OCI-LY3 (cell line): ENCODE measurements at regions not wholly inside any gene's neighbourhood (a gene's known extent, or its start where the extent isn't known, plus 50 kb on each side); places are given as distances from the start of the nearest gene placed in this dataset.

Experiments
- EZH2phosphoT487 ChIP-seq: fragments of 200-600 bp; shearing (Covaris generic); IDR thresholded peaks from 2 replicates; pipeline ENCODE4 v1.6.1; 2018; ENCODE audit warnings: antibody characterized with exemption, mixed run types, low read depth
- TF ChIP-seq, protein P1 (sequence below): fragments of 200-600, 300-600 bp; sonication (generic); IDR thresholded peaks from 2 replicates; pipeline ENCODE4 v1.5.1; 2014; ENCODE audit warnings: antibody characterized with exemption, low read length, low read depth

DNA sequence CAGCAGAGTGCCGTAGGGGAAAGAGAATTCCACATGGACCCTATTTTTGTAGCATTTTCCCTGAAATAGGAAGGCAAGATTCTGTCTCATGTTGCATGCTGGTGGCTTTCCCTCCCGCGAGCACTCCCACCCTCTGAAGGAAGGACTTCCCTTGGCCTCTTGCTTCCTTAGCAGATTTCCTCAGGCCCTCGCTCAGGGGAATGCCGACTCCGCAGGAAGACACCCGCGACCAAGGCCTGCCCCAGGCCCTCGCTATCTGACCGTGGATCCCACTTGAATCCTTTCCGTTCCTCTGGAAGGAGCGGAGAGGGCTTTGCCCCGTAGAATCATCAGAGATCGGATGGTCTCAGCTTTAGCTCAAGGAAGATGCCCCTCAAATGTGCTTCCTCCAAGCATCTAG is 179.4 kb upstream of the FOXF1 start:
- TF ChIP-seq, protein P1, sequence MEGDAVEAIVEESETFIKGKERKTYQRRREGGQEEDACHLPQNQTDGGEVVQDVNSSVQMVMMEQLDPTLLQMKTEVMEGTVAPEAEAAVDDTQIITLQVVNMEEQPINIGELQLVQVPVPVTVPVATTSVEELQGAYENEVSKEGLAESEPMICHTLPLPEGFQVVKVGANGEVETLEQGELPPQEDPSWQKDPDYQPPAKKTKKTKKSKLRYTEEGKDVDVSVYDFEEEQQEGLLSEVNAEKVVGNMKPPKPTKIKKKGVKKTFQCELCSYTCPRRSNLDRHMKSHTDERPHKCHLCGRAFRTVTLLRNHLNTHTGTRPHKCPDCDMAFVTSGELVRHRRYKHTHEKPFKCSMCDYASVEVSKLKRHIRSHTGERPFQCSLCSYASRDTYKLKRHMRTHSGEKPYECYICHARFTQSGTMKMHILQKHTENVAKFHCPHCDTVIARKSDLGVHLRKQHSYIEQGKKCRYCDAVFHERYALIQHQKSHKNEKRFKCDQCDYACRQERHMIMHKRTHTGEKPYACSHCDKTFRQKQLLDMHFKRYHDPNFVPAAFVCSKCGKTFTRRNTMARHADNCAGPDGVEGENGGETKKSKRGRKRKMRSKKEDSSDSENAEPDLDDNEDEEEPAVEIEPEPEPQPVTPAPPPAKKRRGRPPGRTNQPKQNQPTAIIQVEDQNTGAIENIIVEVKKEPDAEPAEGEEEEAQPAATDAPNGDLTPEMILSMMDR: no peak
- TF ChIP-seq EZH2phosphoT487: no peak
